H9 (cell line): ENCODE measurements at regions not wholly inside any gene's neighbourhood (a gene's known extent, or its start where the extent isn't known, plus 50 kb on each side); places are given as distances from the start of the nearest gene placed in this dataset.

Experiments
- DNase-seq: peaks from one replicate; pipeline ENCODE4 v3.0.0-alpha.2; 2017
- H2AFZ ChIP-seq: one replicate; pipeline ENCODE4 v1.6.1; 2013; ENCODE audit warnings: mild to moderate bottlenecking, low read length, control low read depth, moderate library complexity
- H2AK5ac ChIP-seq: 2 replicates; pipeline ENCODE4 v1.6.1; 2013; ENCODE audit warnings: low read length, control low read depth, mixed read lengths; ENCODE audit not compliant: insufficient read length
- H2BK120ac ChIP-seq: one replicate; pipeline ENCODE4 v1.6.1; 2013; ENCODE audit warnings: low read depth, mild to moderate bottlenecking, low read length, control low read depth, inconsistent platforms; ENCODE audit not compliant: poor library complexity, severe bottlenecking
- H2BK12ac ChIP-seq: 2 replicates; pipeline ENCODE4 v1.6.1; 2013; ENCODE audit warnings: low read length, control low read depth, mixed read lengths, low read depth; ENCODE audit not compliant: insufficient read length
- H2BK15ac ChIP-seq: 2 replicates; pipeline ENCODE4 v1.6.1; 2013; ENCODE audit warnings: low read depth, low read length, control low read depth
- H2BK20ac ChIP-seq: one replicate; pipeline ENCODE4 v1.6.1; 2013; ENCODE audit warnings: low read depth, mild to moderate bottlenecking, low read length, control low read depth, inconsistent platforms; ENCODE audit not compliant: poor library complexity, severe bottlenecking
- H2BK5ac ChIP-seq: 2 replicates; pipeline ENCODE4 v1.6.1; 2013; ENCODE audit warnings: low read length, control low read depth, mixed read lengths; ENCODE audit not compliant: insufficient read length
- H3K14ac ChIP-seq: 2 replicates; pipeline ENCODE4 v1.6.1; 2013; ENCODE audit warnings: low read length, control low read depth; ENCODE audit not compliant: insufficient read depth
- H3K18ac ChIP-seq: 2 replicates; pipeline ENCODE4 v1.6.1; 2013; ENCODE audit warnings: low read depth, mild to moderate bottlenecking, mixed read lengths, low read length, control low read depth; ENCODE audit not compliant: insufficient read length
- H3K23ac ChIP-seq: 2 replicates; pipeline ENCODE4 v1.6.1; 2013; ENCODE audit warnings: low read length, control low read depth, mixed read lengths, low read depth; ENCODE audit not compliant: insufficient read length
- H3K23me2 ChIP-seq: 2 replicates; pipeline ENCODE4 v1.6.1; 2013; ENCODE audit warnings: low read depth, mild to moderate bottlenecking, mixed read lengths, low read length, control low read depth; ENCODE audit not compliant: insufficient read length, poor library complexity, severe bottlenecking
- H3K27ac ChIP-seq: 2 replicates; pipeline ENCODE4 v1.5.1; 2013; ENCODE audit warnings: low read length, control low read depth, mixed read lengths, low read depth; ENCODE audit not compliant: insufficient read length
- H3K27me3 ChIP-seq: 2 replicates; pipeline ENCODE4 v1.6.1; 2013; ENCODE audit warnings: low read length, control low read depth, inconsistent platforms; ENCODE audit not compliant: insufficient read depth
- H3K4ac ChIP-seq: 2 replicates; pipeline ENCODE4 v1.6.1; 2013; ENCODE audit warnings: low read depth, mild to moderate bottlenecking, control low read depth, inconsistent platforms, low read length, moderate library complexity
- H3K4me1 ChIP-seq: 2 replicates; pipeline ENCODE4 v1.6.1; 2013; ENCODE audit warnings: low read length, control low read depth, inconsistent platforms; ENCODE audit not compliant: insufficient read depth
- H3K4me2 ChIP-seq: 2 replicates; pipeline ENCODE4 v1.6.1; 2013; ENCODE audit warnings: low read length, control low read depth, mixed read lengths; ENCODE audit not compliant: insufficient read length, insufficient read depth
- H3K56ac ChIP-seq: 2 replicates; pipeline ENCODE4 v1.6.1; 2013; ENCODE audit warnings: low read depth, mild to moderate bottlenecking, mixed read lengths, low read length, control low read depth; ENCODE audit not compliant: insufficient read length
- H3K79me1 ChIP-seq: 2 replicates; pipeline ENCODE4 v1.6.1; 2013; ENCODE audit warnings: low read depth, mild to moderate bottlenecking, moderate library complexity, low read length, control low read depth, inconsistent platforms; ENCODE audit not compliant: insufficient read depth, poor library complexity, severe bottlenecking
- H3K79me2 ChIP-seq: 2 replicates; pipeline ENCODE4 v1.6.1; 2013; ENCODE audit warnings: low read length, control low read depth, inconsistent platforms; ENCODE audit not compliant: insufficient read depth
- H3K9ac ChIP-seq: 2 replicates; pipeline ENCODE4 v1.6.1; 2013; ENCODE audit warnings: low read length, control low read depth, mixed read lengths; ENCODE audit not compliant: insufficient read length; ENCODE audit errors: extremely low read depth
- H3K9me3 ChIP-seq: one replicate; pipeline ENCODE4 v1.6.1; 2013; ENCODE audit warnings: low read depth, low read length, inconsistent platforms; ENCODE audit not compliant: control insufficient read depth
- H3T11ph ChIP-seq: one replicate; pipeline ENCODE4 v1.6.1; 2013; ENCODE audit warnings: mild to moderate bottlenecking, low read length, control low read depth, inconsistent platforms
- H4K20me1 ChIP-seq: one replicate; pipeline ENCODE4 v1.6.1; 2013; ENCODE audit not compliant: control insufficient read depth, insufficient read length, insufficient read depth
- H4K5ac ChIP-seq: 2 replicates; pipeline ENCODE4 v1.6.1; 2013; ENCODE audit warnings: low read depth, mild to moderate bottlenecking, mixed read lengths, low read length, control low read depth; ENCODE audit not compliant: insufficient read length
- H4K8ac ChIP-seq: replicated peaks from 2 replicates; pipeline ENCODE4 v1.6.1; 2013; ENCODE audit warnings: low read length, control low read depth, mixed read lengths, low read depth; ENCODE audit not compliant: insufficient read length
- H4K91ac ChIP-seq: 2 replicates; pipeline ENCODE4 v1.6.1; 2013; ENCODE audit warnings: low read depth, mild to moderate bottlenecking, moderate library complexity, mixed read lengths, low read length, control low read depth; ENCODE audit not compliant: insufficient read length
- H3K27ac Mint-ChIP-seq, 3 experiments: 2 replicates in 2 of 3; 3 replicates in 1 of 3; pipeline ENCODE4 v1.8.0; 2020 to 2021; ENCODE audit warnings: mixed read lengths in 3 of 3, mild to moderate bottlenecking in 1 of 3, moderate library complexity in 1 of 3
- H3K27me3 Mint-ChIP-seq: 2 replicates; pipeline ENCODE4 v1.8.0; 2021; ENCODE audit warnings: low read depth, mild to moderate bottlenecking, moderate library complexity, mixed read lengths
- H3K36me3 Mint-ChIP-seq, 3 experiments: 2 replicates in 2 of 3; 3 replicates in 1 of 3; pipeline ENCODE4 v1.8.0; 2020 to 2021; ENCODE audit warnings: low read depth in 3 of 3, mixed read lengths in 3 of 3; ENCODE audit not compliant: insufficient read depth in 1 of 3
- H3K4me1 Mint-ChIP-seq, 2 experiments: 2 replicates each; pipeline ENCODE4 v1.8.0; 2020; ENCODE audit warnings: mixed read lengths in 2 of 2
- H3K4me3 Mint-ChIP-seq, 2 experiments: 2 replicates in 1 of 2; 3 replicates in 1 of 2; pipeline ENCODE4 v1.8.0; 2020 to 2021; ENCODE audit warnings: mild to moderate bottlenecking in 2 of 2, mixed read lengths in 2 of 2, moderate library complexity in 1 of 2
- H3K9me3 Mint-ChIP-seq, 2 experiments: 2 replicates in 1 of 2; 3 replicates in 1 of 2; pipeline ENCODE4 v1.8.0; 2020; ENCODE audit warnings: mild to moderate bottlenecking in 2 of 2, mixed read lengths in 2 of 2, moderate library complexity in 1 of 2
- CTCF ChIP-seq: fragments of 200-600 bp; sonication (generic); conservative IDR thresholded peaks from 3 replicates; pipeline ENCODE4 v1.8.0; 2021; ENCODE audit warnings: antibody characterized with exemption, mild to moderate bottlenecking
- WGBS: extraction: QIAGEN DNeasy Blood & Tissue Kit; methylation state at CpG from one replicate; pipeline ENCODE4 v1.1.7; 2013; ENCODE audit warnings: missing lambda C conversion rate, low lambda C conversion rate, mixed read lengths; ENCODE audit not compliant: insufficient read length; ENCODE audit errors: extremely low coverage; 5-methylcytosine and 5-hydroxymethylcytosine counted together

DNA sequence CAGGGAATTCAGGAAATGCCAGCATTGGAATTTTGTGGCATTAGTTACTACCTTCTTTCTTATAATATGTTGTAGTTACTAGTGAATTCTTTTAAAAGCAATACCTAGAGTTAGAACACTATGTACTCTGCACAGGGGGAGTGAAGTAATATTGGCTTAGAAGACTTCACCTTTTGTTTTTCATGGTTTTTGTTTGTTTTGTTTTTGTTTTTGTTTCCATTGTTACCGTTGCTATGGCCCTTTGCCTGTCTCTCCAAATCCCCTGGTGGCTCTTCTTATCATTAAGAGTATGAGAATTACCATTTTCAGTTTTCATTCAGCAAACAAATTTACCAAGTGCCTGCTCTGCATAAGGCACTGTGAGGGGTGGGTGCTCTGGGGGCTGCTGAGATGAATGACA is 160.1 kb downstream of the HAUS1 start:
- peak overlapping the region; percentile 99 for H3K18ac ChIP-seq
- H3K56ac ChIP-seq = no peak overlapping the region
- H3K79me1 ChIP-seq = no peaks in the 10 kb centered on the region
- no peak overlapping the region for H4K8ac ChIP-seq
- H2BK12ac ChIP-seq = peak overlapping the region; percentile 84
- no peaks in the 10 kb centered on the region for H3K79me2 ChIP-seq
- peaks cover 34% of the 10 kb centered on the region; the same call in 1 of the 2 replicates for H3K4me1 ChIP-seq
- no peak overlapping the region for H4K91ac ChIP-seq
- H3K27ac ChIP-seq = no peak overlapping the region
- Mint-ChIP-seq H3K4me3 (no peak overlapping the region), H3K4me1 (peaks cover 74 to 75% of the 10 kb centered on the region in 2 experiments), H3K9me3 (no peaks in the 10 kb centered on the region), H3K27ac (peak overlapping the region; percentile 83 to 96 (median 85); a peak in 5 of 7 replicates), H3K27me3 (no peaks in the 10 kb centered on the region), H3K36me3 (peaks cover 1 to 12% (median 6%) of the 10 kb centered on the region in 3 experiments; a peak in 4 of 7 replicates)
- H2AFZ ChIP-seq = no peak overlapping the region
- no peaks in the 10 kb centered on the region for H3K9me3 ChIP-seq
- peak overlapping the region; percentile 94 for H2BK120ac ChIP-seq
- H3K4ac ChIP-seq = peak overlapping the region; percentile 69; the same call in 1 of the 2 replicates
- H3K14ac ChIP-seq = peak overlapping the region; percentile 90; the same call in 1 of the 2 replicates
- no peak overlapping the region for H3K23ac ChIP-seq
- H2BK20ac ChIP-seq = peak overlapping the region; percentile 85
- H4K5ac ChIP-seq = no peak overlapping the region
- H3K4me2 ChIP-seq = no peak overlapping the region
- H4K20me1 ChIP-seq = no peaks in the 10 kb centered on the region
- H2BK5ac ChIP-seq = no peak overlapping the region
- no peaks in the 10 kb centered on the region for H3K23me2 ChIP-seq
- peak overlapping the region; percentile 99 for H3T11ph ChIP-seq
- no peak overlapping the region for H2BK15ac ChIP-seq
- TF ChIP-seq CTCF = 0 out of 3 replicates have a peak, but pooled peaks have one; percentile 9
- no CpG with 5 or more reads among the region's 1 CpG for whole genome bisulfite sequencing
- H3K9ac ChIP-seq = no peak overlapping the region
- no peaks in the 10 kb centered on the region for H3K27me3 ChIP-seq
- H2AK5ac ChIP-seq = peak overlapping the region; percentile 55
- DNase-seq = no peak
